Suprapubic skin (tissue), 4 donors: ENCODE measurements at regions not wholly inside any gene's neighbourhood (a gene's known extent, or its start where the extent isn't known, plus 50 kb on each side); places are given as distances from the start of the nearest gene placed in this dataset.
"Not testable (repeated sequence)": the region's sequence is repeated elsewhere in the genome, so short reads cannot be mapped to it uniquely, and the experiment has no call there.

Experiments used
- DNase-seq, 2 donors: peaks; one replicate each; pipeline ENCODE4 v3.0.0-alpha.2; 2019; ENCODE audit warnings: low spot score in 2 of 2
- H3K27ac ChIP-seq: fragments of 200-600 bp; sonication (generic); one replicate; pipeline ENCODE4 v1.5.1; 2019
- H3K27me3 ChIP-seq: fragments of 200-600 bp; sonication (generic); one replicate; pipeline ENCODE4 v1.5.1; 2019
- H3K36me3 ChIP-seq: fragments of 200-600 bp; sonication (generic); one replicate; pipeline ENCODE4 v1.5.1; 2019
- H3K4me1 ChIP-seq: fragments of 200-600 bp; sonication (generic); one replicate; pipeline ENCODE4 v1.5.1; 2019
- H3K4me3 ChIP-seq: fragments of 200-600 bp; sonication (generic); one replicate; pipeline ENCODE4 v1.5.1; 2019; ENCODE audit warnings: mild to moderate bottlenecking
- H3K9me3 ChIP-seq: fragments of 200-600 bp; sonication (generic); one replicate; pipeline ENCODE4 v1.5.1; 2019
- EP300 ChIP-seq: sonication (generic); formaldehyde crosslinking; IDR thresholded peaks from one replicate; pipeline ENCODE4 v1.6.1; 2017; ENCODE audit warnings: antibody characterized with exemption
- POLR2A ChIP-seq, 2 donors: fragments of 450-650 bp; IDR thresholded peaks; one replicate each; pipeline ENCODE4 v1.6.1; 2017; ENCODE audit warnings: antibody characterized with exemption in 2 of 2, mild to moderate bottlenecking in 2 of 2, moderate library complexity in 2 of 2
- POLR2AphosphoS5 ChIP-seq, 3 donors: sonication (generic); formaldehyde crosslinking; IDR thresholded peaks; one replicate each; pipeline ENCODE4 v1.6.1; 2017; ENCODE audit warnings: antibody characterized with exemption in 3 of 3
- WGBS: methylation state at CpG from one replicate; pipeline ENCODE4 v1.1.5; 2018; 5-methylcytosine and 5-hydroxymethylcytosine counted together
- TF ChIP-seq, protein P1 (sequence below), 2 donors: fragments of 200-600 bp in 1 of 2; fragments of 450-650 bp in 1 of 2; sonication (generic) in 1 of 2; IDR thresholded peaks; one replicate each; pipeline ENCODE4 v1.5.1; 2016 to 2019; ENCODE audit warnings: antibody characterized with exemption in 2 of 2, mild to moderate bottlenecking in 1 of 2, moderate library complexity in 1 of 2

DNA sequence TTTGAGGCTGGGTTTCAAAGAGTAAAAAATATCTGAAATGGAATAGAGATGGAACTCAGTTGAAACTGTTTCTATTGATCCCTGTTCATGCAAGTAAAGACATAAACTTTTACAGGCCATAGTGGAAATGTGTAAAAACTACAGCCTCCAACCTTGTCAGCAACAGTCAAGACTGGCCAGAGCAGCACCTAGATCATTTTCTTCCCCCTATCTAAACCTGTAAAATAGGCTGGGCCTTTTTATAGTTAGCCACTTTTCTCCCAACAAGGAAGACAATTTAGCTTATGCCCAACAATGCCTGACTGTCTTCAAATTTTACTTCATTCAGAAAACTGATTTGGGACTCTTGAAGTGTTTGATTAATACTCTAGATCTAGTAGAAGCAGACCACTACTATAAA, 91.5 kb upstream of the CMC1 start:
- Histone ChIP-seq H3K36me3 (no peaks in the 10 kb centered on the region), H3K9me3 (no peaks in the 10 kb centered on the region), H3K4me3 (no peak overlapping the region), H3K4me1 (peaks cover 18% of the 10 kb centered on the region), H3K27me3 (no peaks in the 10 kb centered on the region), H3K27ac (no peak overlapping the region)
- no peak for DNase-seq
- TF ChIP-seq EP300 (no peak), POLR2AphosphoS5 (IDR thresholded peaks at IDR 0.05) (no peak), POLR2A (IDR thresholded peaks at IDR 0.05) (no peak)
- TF ChIP-seq, protein P1, sequence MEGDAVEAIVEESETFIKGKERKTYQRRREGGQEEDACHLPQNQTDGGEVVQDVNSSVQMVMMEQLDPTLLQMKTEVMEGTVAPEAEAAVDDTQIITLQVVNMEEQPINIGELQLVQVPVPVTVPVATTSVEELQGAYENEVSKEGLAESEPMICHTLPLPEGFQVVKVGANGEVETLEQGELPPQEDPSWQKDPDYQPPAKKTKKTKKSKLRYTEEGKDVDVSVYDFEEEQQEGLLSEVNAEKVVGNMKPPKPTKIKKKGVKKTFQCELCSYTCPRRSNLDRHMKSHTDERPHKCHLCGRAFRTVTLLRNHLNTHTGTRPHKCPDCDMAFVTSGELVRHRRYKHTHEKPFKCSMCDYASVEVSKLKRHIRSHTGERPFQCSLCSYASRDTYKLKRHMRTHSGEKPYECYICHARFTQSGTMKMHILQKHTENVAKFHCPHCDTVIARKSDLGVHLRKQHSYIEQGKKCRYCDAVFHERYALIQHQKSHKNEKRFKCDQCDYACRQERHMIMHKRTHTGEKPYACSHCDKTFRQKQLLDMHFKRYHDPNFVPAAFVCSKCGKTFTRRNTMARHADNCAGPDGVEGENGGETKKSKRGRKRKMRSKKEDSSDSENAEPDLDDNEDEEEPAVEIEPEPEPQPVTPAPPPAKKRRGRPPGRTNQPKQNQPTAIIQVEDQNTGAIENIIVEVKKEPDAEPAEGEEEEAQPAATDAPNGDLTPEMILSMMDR (IDR thresholded peaks at IDR 0.05): no peak

DNA sequence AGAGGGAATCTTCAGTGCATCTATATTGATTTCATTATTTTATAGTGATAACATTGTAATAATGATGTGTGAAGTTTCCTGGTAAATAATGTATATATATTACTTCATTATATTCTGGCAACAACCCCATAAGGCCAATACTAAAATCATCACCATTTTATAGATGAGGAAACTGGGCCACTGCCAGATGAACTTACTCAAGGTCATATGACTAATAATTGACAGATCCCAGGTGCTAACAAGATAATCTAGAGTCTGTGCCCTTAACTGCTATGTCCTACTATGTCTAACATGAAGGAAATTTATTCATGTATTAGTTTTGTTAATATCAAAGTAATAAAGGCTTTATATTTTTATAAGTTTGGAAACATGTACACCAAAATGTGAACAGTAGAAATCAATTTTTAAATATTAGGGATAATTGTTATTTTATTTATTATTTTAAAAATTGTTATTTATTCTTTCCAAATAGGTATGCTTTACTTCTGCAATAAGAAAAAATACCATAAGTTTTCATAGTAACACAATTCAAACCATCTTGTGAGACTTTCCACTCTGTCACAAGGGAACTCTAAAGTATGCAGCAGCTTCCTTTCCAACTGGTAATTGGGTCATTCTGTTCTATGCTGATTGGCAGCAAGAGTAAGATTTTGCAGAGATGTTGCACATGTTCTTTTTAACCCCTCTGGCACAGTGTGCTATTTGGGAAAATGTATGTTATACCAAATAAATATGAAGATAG, 90.8 kb upstream of the CMC1 start:
- Histone ChIP-seq H3K36me3 (no peaks in the 10 kb centered on the region), H3K4me3 (no peak overlapping the region), H3K4me1 (peaks cover 18% of the 10 kb centered on the region), H3K9me3 (no peaks in the 10 kb centered on the region), H3K27me3 (no peaks in the 10 kb centered on the region), H3K27ac (no peak overlapping the region)
- DNase-seq: no peak
- TF ChIP-seq POLR2AphosphoS5 (IDR thresholded peaks at IDR 0.05) (no peak), POLR2A (IDR thresholded peaks at IDR 0.05) (no peak), EP300 (no peak)
- TF ChIP-seq, protein P1 (IDR thresholded peaks at IDR 0.05): no peak

- H3K27ac ChIP-seq: peak overlapping the region; percentile 26
- H3K4me3 ChIP-seq: no peak overlapping the region
- TF ChIP-seq EP300: no peak
- no peak for TF ChIP-seq POLR2AphosphoS5 (IDR thresholded peaks at IDR 0.05)
- TF ChIP-seq, protein P1 (IDR thresholded peaks at IDR 0.05): no peak
- TF ChIP-seq POLR2A (IDR thresholded peaks at IDR 0.05): no peak
- H3K4me1 ChIP-seq: peaks cover 18% of the 10 kb centered on the region
- no peaks in the 10 kb centered on the region for H3K9me3 ChIP-seq
- H3K36me3 ChIP-seq: no peaks in the 10 kb centered on the region
- WGBS: 36% methylated on average over 2 of the region's 2 CpGs
- H3K27me3 ChIP-seq: no peaks in the 10 kb centered on the region
- no peak for DNase-seq
Observed at GRCh38 chr3:28151207-28151550, 90.2 kb upstream of the CMC1 start.

DNA sequence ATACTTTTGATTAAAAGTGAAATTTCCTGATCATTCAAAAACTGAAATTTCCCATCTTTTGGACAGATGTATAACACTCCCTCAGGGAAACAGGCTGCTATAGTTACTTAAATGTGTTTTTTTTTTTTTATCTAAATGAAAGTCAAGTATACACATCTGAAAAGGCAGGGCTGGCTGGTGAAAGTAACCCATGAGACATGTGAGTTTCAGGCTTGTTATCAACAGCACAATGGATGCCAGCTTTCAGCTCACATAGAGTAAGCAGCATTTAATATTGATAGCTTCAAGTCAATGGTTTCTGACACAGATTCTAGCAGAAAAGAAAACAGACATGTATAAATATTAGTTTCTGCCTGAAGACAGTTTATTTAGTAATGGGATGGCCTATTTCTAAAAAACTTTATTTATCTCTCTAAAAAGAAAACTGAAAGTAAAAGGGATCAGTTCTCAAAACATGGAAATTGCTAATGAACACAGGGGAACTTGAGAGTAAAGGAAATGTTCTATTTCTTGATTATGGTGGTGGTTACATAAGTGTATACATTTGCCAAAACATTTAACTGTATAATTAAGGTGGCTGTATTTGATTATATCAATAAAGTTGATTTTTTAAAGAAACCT, 89.7 kb upstream of the CMC1 start:
- Histone ChIP-seq H3K9me3 (no peaks in the 10 kb centered on the region), H3K4me1 (peaks cover 18% of the 10 kb centered on the region), H3K27me3 (no peaks in the 10 kb centered on the region), H3K36me3 (no peaks in the 10 kb centered on the region), H3K4me3 (no peak overlapping the region), H3K27ac (peak overlapping the region; percentile 26)
- no peak for DNase-seq
- TF ChIP-seq, protein P1 (IDR thresholded peaks at IDR 0.05): no peak
- TF ChIP-seq POLR2A (IDR thresholded peaks at IDR 0.05) (no peak), POLR2AphosphoS5 (IDR thresholded peaks at IDR 0.05) (no peak), EP300 (no peak)

DNA sequence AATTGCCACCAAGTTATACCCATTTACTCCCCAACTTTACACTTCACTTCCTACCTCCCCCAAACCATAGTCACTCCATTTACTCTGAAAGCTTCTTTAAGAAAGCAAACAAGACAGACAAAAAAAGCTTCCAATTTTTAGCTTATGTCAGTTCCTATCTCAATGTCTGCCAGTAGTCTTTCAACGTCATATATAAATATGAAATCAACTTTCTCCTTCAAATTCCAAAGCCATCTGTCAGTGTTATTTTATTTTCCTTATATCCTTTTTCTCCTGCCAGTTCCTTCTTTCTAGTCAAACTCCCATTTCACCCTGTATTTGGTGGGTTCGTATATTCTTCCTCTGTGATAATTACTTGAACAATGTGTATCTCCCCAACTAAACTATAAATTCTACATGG, 85.8 kb upstream of the CMC1 start:
- no peak overlapping the region for H3K4me3 ChIP-seq
- no peak for DNase-seq
- WGBS: 57% methylated on average over 2 of the region's 2 CpGs
- H3K27ac ChIP-seq: no peak overlapping the region
- TF ChIP-seq EP300: no peak
- TF ChIP-seq, protein P1 (IDR thresholded peaks at IDR 0.05): no peak
- no peak for TF ChIP-seq POLR2A (IDR thresholded peaks at IDR 0.05)
- no peak for TF ChIP-seq POLR2AphosphoS5 (IDR thresholded peaks at IDR 0.05)
- no peaks in the 10 kb centered on the region for H3K36me3 ChIP-seq
- no peaks in the 10 kb centered on the region for H3K27me3 ChIP-seq
- H3K4me1 ChIP-seq: peaks cover 15% of the 10 kb centered on the region
- H3K9me3 ChIP-seq: peaks cover 11% of the 10 kb centered on the region

DNA sequence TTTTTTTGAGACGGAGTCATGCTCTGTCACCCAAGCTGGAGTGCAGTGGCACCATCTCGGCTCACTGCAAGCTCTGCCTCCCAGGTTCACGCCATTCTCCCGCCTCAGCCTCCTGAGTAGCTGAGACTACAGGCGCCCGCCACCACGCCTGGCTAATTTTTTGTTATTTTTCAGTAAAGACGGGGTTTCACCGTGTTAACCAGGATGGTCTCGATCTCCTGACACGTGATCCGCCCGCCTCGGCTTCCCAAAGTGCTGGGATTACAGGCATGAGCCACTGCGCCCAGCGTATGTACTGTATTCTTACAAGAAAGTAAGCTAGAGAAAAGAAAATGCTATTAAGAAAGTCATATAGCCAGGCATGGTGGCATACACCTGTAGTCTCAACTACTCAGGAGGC, 84.8 kb upstream of the CMC1 start:
- not testable (repeated sequence) for H3K4me1 ChIP-seq
- WGBS: 95% methylated on average over 16 of the region's 16 CpGs

More for the DNA sequence above, 84.8 kb upstream of the CMC1 start:
- H3K4me3 ChIP-seq, DNase-seq, H3K36me3 ChIP-seq, H3K27me3 ChIP-seq, H3K27ac ChIP-seq: not testable (repeated sequence)
- peaks cover 11% of the 10 kb centered on the region for H3K9me3 ChIP-seq
